ENCODE measurements at regions not wholly inside any gene's neighbourhood (a gene's known extent, or its start where the extent isn't known, plus 50 kb on each side); places are given as distances from the start of the nearest gene placed in this dataset.

DNA sequence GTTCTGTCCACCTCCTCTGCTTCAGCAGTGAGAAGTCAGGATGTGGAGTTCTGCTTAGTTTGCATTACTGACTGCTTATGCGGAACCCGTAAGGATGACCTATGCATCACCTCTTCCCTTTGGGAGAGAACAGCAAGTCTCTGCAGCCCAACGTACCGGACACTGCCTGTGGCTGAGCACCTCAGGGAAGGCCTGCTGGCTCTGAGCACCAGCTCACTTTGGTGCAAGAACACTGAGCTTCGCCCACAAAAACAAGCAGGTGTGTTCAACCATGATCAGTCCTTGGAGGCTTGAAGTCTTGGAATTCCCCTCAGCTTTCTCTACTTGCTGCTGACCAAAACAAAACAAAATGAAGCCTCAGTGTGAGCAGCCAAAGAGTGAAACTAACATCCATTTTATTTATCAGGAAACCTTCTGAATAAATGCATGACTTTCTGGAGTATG is 52.7 kb upstream of the NCK2 start:
- TF ChIP-seq CTCF (IDR thresholded peaks at IDR 0.05; ENCODE audit: low read depth, low read length, missing input control) (no peak), EGR1 (IDR thresholded peaks at IDR 0.05; ENCODE audit: low read depth in 2 of 2) (no peak), SP1 (IDR thresholded peaks at IDR 0.05) (no peak), ZBTB33 (IDR thresholded peaks at IDR 0.05) (no peak), YY1 (IDR thresholded peaks at IDR 0.05) (no peak), JUND (IDR thresholded peaks at IDR 0.05) (no peak), TAF1 (conservative IDR thresholded peaks at IDR 0.05) (no peak), RAD21 (IDR thresholded peaks at IDR 0.05) (no peak), MAX (IDR thresholded peaks at IDR 0.05) (no peak), ATF3 (IDR thresholded peaks at IDR 0.05) (no peak)
- TF ChIP-seq, protein P1, sequence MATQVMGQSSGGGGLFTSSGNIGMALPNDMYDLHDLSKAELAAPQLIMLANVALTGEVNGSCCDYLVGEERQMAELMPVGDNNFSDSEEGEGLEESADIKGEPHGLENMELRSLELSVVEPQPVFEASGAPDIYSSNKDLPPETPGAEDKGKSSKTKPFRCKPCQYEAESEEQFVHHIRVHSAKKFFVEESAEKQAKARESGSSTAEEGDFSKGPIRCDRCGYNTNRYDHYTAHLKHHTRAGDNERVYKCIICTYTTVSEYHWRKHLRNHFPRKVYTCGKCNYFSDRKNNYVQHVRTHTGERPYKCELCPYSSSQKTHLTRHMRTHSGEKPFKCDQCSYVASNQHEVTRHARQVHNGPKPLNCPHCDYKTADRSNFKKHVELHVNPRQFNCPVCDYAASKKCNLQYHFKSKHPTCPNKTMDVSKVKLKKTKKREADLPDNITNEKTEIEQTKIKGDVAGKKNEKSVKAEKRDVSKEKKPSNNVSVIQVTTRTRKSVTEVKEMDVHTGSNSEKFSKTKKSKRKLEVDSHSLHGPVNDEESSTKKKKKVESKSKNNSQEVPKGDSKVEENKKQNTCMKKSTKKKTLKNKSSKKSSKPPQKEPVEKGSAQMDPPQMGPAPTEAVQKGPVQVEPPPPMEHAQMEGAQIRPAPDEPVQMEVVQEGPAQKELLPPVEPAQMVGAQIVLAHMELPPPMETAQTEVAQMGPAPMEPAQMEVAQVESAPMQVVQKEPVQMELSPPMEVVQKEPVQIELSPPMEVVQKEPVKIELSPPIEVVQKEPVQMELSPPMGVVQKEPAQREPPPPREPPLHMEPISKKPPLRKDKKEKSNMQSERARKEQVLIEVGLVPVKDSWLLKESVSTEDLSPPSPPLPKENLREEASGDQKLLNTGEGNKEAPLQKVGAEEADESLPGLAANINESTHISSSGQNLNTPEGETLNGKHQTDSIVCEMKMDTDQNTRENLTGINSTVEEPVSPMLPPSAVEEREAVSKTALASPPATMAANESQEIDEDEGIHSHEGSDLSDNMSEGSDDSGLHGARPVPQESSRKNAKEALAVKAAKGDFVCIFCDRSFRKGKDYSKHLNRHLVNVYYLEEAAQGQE (IDR thresholded peaks at IDR 0.05) = no peak

All from liver (tissue), 3 donors.